GM12891 (cell line): ENCODE measurements at regions not wholly inside any gene's neighbourhood (a gene's known extent, or its start where the extent isn't known, plus 50 kb on each side); places are given as distances from the start of the nearest gene placed in this dataset.

Experiments
- PAX5 ChIP-seq: IDR thresholded peaks from 2 replicates; pipeline ENCODE4 v1.6.1; 2011; ENCODE audit warnings: low read length, moderate library complexity, mild to moderate bottlenecking; ENCODE audit not compliant: insufficient read depth, severe bottlenecking
- POLR2A ChIP-seq: IDR thresholded peaks from 2 replicates; pipeline ENCODE4 v1.6.1; 2011; ENCODE audit warnings: low read depth, low read length, control low read depth
- POLR2AphosphoS5 ChIP-seq: IDR thresholded peaks from 2 replicates; pipeline ENCODE4 v1.6.1; 2011; ENCODE audit warnings: low read depth, low read length, control low read depth
- POU2F2 ChIP-seq: IDR thresholded peaks from 2 replicates; pipeline ENCODE4 v1.6.1; 2011; ENCODE audit warnings: low read depth, mild to moderate bottlenecking, control low read depth, low read length, moderate library complexity
- SPI1 ChIP-seq: IDR thresholded peaks from 2 replicates; pipeline ENCODE4 v1.6.1; 2011; ENCODE audit warnings: low read depth, low read length, control low read depth
- TAF1 ChIP-seq: IDR thresholded peaks from 2 replicates; pipeline ENCODE4 v1.6.1; 2011; ENCODE audit warnings: low read depth, low read length, control low read depth

GRCh38 chr10:124232686-124233545 is 139.5 kb upstream of the CHST15 start:
- TF ChIP-seq TAF1 (no peak), POLR2A (no peak), POLR2AphosphoS5 (no peak), POU2F2 (no peak), PAX5 (no peak), SPI1 (no peak)
